HEK293T (cell line): ENCODE measurements at regions not wholly inside any gene's neighbourhood (a gene's known extent, or its start where the extent isn't known, plus 50 kb on each side); places are given as distances from the start of the nearest gene placed in this dataset.

Experiments used
- CTBP1 ChIP-seq: fragments of 450-650 bp; IDR thresholded peaks from 2 replicates; pipeline ENCODE4 v1.6.1; 2016; ENCODE audit warnings: borderline replicate concordance
- ELF4 ChIP-seq: fragments of 450-650 bp; IDR thresholded peaks from 2 replicates; pipeline ENCODE4 v1.6.1; 2017; ENCODE audit warnings: antibody characterized with exemption
- FOXK2 ChIP-seq: fragments of 450-650 bp; IDR thresholded peaks from 2 replicates; pipeline ENCODE4 v1.6.1; 2016; ENCODE audit warnings: mild to moderate bottlenecking
- FOXM1 ChIP-seq: fragments of 450-650 bp; IDR thresholded peaks from 2 replicates; pipeline ENCODE4 v1.6.1; 2017; ENCODE audit warnings: mild to moderate bottlenecking, borderline replicate concordance
- HDGF ChIP-seq: fragments of 450-650 bp; IDR thresholded peaks from 2 replicates; pipeline ENCODE4 v1.6.1; 2017; ENCODE audit warnings: antibody characterized with exemption, borderline replicate concordance
- L3MBTL2 ChIP-seq: fragments of 450-650 bp; conservative IDR thresholded peaks from 2 replicates; pipeline ENCODE4 v1.6.1; 2016; ENCODE audit warnings: mild to moderate bottlenecking
- LEF1 ChIP-seq: fragments of 450-650 bp; IDR thresholded peaks from 2 replicates; pipeline ENCODE4 v1.6.1; 2017; ENCODE audit warnings: mild to moderate bottlenecking, borderline replicate concordance
- NFRKB ChIP-seq: fragments of 450-650 bp; IDR thresholded peaks from 2 replicates; pipeline ENCODE4 v1.6.1; 2016; ENCODE audit warnings: mild to moderate bottlenecking, moderate library complexity
- SP1 ChIP-seq: fragments of 450-650 bp; IDR thresholded peaks from 2 replicates; pipeline ENCODE4 v1.6.1; 2017
- SUZ12 ChIP-seq: fragments of 450-650 bp; IDR thresholded peaks from 2 replicates; pipeline ENCODE4 v1.6.1; 2016; ENCODE audit warnings: mild to moderate bottlenecking
- TARDBP ChIP-seq: fragments of 450-650 bp; IDR thresholded peaks from 2 replicates; pipeline ENCODE4 v1.6.1; 2016

- TF ChIP-seq SP1 (no peak), ELF4 (no peak), FOXM1 (no peak), TARDBP (no peak), SUZ12 (no peak), NFRKB (no peak), FOXK2 (no peak), L3MBTL2 (no peak), HDGF (no peak), CTBP1 (no peak), LEF1 (no peak)
Measured at GRCh38 chr4:19566041-19566440, 685.7 kb upstream of the SLIT2 start.
